ENCODE measurements at regions not wholly inside any gene's neighbourhood (a gene's known extent, or its start where the extent isn't known, plus 50 kb on each side); places are given as distances from the start of the nearest gene placed in this dataset.

DNA sequence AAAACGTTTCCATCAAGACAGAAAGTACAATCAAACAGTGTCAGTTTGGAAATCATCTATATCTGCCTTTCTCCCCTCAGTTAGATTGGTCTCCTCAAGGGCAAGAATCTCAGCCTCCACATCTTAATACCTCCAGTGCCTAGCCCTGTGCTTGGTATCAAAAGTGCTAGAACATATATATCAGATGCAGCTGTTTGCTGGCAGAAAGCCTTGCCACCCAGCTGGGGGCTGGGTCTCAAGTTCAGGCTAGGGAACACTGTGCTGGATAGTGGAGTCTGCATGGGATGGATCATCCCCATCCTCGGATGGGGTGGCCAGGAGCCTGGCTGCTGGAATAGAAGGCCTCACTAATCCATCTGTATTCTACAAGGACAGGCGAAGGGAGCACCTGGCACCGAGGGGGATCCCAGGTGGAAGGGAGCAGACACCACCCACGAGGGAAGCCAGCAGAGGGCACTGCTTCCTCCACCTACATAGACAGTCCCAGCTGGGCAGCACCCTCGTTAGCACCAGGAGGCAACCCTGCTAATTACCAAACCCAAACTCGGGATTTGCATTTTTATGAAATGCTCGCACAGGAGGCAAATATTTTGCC lies 602.2 kb downstream of the BUD13 start:
- DNase-seq = no peak

- DNase-seq = no peak
Observed at GRCh38 chr11:116169776-116170175, 603.0 kb downstream of the BUD13 start.

DNA sequence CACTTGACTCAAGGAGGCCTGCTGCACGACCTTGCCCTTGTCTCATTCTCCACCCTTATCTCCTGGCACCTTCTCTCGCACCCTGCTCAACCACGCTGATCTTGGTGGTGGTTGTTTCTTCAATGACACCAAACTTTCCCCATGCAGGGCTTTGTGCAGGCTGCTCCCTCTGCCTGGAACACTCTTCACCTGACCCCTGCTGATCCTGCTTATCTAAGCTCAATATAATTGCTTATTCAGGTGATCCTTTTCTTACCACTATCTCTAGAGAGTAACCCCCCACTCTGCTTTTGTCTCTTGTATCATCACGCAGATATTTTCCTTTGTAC lies 604.4 kb downstream of the BUD13 start:
- no peak for DNase-seq

DNA sequence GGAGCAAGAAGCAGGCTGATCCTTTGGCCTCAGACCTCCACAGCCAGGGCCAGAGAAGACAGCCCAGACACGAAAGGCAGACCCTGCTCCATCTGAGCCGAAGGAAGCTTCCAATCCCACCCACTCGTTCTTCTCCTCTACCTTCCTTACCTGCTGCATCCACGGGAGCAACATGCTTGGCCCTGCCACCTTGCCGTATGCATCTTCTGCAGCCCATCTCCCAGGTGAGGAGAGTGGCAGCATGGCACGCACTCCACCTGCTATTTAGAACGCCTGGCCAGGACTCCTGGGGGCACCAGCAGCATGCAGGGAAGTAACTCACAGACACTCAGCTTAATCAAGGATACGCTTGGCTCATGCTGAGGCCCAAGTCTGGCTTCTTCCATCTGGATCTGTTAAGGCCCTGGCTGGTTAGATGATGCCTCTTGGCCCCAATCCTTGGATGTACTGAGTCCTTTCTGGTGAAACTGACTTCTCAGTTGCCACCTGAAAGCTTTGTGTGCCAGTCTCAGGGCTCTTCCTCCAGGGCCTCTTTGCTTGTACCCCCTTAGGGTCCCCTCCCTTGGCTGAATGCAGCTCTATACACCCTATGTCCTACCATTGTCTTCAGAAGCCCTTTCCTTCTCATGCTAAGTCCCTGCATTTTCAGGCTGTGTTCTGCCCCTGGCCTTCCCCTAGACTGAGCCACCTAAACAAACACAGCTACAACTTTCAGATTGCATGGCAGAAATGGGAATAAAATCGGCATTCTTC lies 604.9 kb downstream of the BUD13 start:
- no peak for DNase-seq

- DNase-seq = no peak
Observed at GRCh38 chr11:116166573-116167465, 606.0 kb downstream of the BUD13 start.

DNA sequence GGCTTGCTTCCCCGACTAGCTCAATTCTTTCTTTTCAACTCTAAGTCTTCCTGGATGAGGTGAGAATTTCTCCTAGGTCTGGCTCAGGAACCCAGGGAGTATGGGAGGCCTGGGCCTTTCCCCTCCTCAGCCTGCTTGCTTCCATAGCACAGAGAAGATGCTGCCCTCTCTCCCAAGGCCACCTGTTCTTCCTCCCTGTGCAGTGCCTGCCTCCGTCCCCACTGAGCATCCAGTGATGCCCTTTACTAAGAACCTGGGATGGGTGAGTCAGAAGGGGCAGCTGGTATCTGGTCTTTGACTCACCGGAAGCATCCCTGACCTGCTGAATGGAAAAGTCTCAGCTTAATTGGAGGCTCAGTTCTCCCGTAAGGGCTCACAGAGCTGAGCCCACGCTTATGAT lies 607.9 kb downstream of the BUD13 start:
- DNase-seq = no peak

DNA sequence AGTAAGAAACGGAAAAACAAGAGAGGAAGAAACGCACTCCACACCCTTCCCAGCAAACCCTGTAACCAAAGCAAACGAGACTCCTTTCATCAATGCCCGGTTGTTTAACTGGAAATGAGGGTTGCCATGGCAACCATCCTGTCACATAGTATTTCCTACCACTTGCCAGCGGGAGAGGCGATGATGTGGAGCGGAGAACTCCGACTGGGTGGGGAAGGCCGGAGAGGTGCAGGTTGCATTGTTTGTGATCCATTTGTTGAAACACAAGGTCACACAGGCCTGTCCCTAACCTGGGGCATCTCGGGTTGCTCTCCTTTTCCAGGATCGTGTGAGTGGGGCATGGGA lies 609.9 kb downstream of the BUD13 start:
- no peak for DNase-seq

DNA sequence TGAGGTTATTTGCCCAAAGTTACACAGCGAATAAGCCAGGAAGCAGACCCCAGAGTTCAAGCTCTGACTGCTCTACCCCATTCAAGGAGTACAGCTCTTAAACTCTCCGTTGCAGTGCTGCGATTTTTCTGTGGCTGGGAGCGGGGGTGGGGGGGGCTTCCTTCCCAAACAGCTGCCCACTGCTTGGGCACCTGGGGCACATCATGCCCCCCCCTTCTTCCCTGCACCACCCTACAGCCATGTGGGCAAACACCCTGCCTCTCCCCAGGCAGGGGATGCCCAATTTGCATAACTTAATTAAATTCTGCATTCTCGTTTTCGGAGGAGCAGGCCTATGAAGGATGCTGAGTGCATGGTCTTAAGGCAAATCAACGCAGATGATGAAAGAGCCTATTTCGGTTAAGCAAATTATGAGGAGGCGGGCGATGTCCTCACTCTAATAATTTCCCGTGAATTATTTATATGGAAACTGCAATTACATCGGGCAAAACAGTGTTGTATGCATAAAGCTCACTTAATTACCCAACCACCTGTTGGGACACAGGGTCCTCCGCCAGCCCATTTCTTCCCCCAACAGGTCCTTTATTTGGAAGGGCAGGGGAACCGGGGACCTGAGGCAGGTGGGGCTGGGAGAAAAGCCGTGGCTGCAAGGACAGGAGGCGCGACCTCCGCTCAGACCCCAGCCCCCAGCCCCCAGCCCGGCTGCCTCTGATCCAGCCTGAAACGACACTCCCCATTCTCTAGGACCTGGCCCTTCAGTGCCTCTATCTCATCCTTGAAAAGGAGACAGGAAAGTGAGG lies 610.5 kb downstream of the BUD13 start:
- DNase-seq = no peak

DNA sequence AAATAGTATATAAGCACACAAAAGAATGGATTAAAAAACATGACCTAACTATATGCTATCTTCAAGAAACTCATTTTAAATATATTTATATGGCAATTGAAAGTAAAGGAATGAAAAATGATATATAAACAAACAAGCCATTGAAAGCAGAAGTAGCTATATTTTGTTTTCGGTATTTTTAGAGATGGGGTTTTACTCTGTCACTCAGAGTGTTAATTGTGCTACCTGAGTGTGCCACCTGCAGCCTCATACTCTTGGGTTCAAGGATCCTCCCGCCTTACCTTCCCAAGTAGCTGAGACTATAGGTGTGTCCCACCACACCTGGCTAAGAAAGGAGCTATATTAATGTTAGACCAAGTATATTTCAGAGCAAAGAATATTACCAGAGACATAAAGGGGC lies 624.1 kb downstream of the BUD13 start:
- DNase-seq = no peak

- DNase-seq = no peak
Observed at GRCh38 chr11:116148056-116148455, 624.7 kb downstream of the BUD13 start.

- no peak for DNase-seq
Observed at GRCh38 chr11:116145187-116145865, 627.5 kb downstream of the BUD13 start.

- DNase-seq = no peak
Observed at GRCh38 chr11:116144387-116144958, 628.3 kb downstream of the BUD13 start.

DNA sequence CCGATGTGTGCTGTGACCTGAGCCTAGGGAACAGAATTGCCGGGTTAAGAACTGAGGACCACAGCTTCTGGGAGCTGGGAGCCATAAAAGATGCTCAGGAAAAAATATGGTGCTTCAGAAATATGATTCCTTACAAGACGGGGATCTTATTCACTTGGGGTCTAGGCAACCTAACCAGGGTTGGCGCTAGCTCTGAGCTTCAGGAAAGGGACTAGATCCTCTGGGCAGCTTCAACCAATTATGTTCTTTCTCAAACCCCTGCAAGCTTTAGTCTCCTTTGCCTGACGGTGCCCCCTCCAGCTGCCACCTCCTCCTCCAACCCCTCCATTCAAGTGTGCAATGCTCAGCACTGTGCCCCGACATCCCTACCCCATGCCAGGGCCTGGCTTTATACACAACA lies 634.1 kb upstream of the CADM1 start:
- no peak for DNase-seq

- DNase-seq = no peak
Observed at GRCh38 chr11:116137753-116138152, 633.5 kb upstream of the CADM1 start.

GRCh38 chr11:116136987-116137674 lies 632.9 kb upstream of the CADM1 start:
- no peak for DNase-seq

DNA sequence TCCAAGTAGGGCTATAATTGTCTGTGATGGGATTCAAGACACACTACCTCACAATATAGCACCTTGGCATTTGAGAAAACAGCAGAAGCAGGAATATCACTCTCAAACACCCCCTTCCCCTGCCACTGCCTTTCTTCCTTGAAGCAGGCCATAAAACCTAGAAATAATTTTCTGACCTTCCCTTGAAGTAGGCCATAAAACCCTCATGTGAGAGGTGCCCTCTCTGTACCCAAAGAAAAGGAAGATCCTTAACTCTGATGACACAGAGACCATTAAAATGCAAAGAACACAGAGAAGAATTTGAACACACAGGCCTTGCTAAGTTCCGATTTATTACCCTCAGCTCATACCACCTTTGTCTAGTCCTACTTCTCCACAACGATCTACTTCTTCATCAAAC lies 631.7 kb upstream of the CADM1 start:
- no peak for DNase-seq

DNA sequence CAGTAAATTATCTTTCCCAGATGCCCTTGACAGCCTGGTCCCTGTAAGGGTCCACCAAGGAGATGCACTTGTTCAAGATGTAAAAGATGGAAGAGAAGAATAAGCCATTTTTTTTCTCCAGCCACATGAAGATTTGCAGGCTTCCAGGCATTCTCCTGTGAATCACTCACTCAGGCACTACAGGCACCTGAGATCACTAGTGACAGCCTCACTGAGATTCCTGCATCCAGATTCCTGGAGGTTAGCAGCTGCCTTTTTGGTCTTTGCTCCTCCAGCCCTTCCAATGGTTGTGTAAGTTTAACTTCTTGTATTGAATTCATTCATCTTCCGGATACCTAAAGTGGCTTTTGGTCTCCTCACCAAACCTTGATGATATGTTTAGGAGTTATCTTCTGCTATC lies 630.2 kb upstream of the CADM1 start:
- no peak for DNase-seq

- DNase-seq = no peak
Observed at GRCh38 chr11:116132273-116132978, 628.2 kb upstream of the CADM1 start.

- DNase-seq = no peak
Observed at GRCh38 chr11:116130122-116130521, 625.9 kb upstream of the CADM1 start.

DNA sequence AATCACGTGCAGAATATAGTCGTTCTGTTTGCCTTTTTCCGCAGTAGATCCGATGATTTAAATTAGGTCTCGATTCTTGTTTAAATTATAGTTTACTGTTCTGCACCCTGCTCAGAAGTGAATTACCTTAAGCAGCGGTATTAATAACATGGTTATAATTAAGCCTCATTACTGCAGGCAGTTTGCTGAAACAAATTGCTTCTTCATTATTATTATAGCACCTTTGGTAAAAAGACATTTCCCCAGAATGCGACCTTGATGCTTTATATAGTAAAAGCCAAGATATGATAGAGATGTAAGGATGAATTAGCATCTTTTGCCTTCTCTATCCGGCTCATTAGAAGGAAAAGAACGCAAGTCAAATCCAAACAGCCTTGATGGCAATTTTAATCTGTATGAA lies 625.2 kb upstream of the CADM1 start:
- DNase-seq = no peak

DNA sequence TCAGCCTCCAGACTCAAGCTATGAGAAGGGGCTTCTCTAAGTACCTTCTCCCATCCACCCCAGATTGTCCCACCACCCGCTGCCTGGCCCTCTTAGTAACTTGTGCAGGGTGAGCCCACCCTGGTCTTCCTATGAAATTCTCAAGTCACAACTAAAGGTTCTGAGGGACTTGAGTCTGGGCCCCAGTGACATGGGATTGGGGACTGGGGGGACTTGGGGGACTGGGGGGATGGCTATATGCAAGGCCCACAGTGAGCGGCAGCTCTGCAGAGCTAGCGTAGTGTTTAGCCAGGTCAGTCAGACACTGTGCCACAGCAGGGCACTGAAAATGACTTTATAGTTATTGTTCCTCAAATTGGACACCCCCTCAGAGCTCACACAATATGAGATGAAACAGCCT lies 622.3 kb upstream of the CADM1 start:
- DNase-seq = no peak
